Left ventricle myocardium inferior (tissue), 1 donor: ENCODE measurements at regions not wholly inside any gene's neighbourhood (a gene's known extent, or its start where the extent isn't known, plus 50 kb on each side); places are given as distances from the start of the nearest gene placed in this dataset.

Experiments
- DNase-seq: peaks from one replicate; pipeline ENCODE4 v3.0.0-alpha.2; 2020
- H3K27ac ChIP-seq: fragments of 200-600 bp; replicated peaks from 2 replicates; pipeline ENCODE4 v1.8.0; 2021
- H3K27me3 ChIP-seq: fragments of 200-600 bp; 2 replicates; pipeline ENCODE4 v1.8.0; 2021; ENCODE audit warnings: low read depth
- H3K36me3 ChIP-seq: fragments of 200-600 bp; 2 replicates; pipeline ENCODE4 v1.8.0; 2021
- H3K4me1 ChIP-seq: fragments of 200-600 bp; 2 replicates; pipeline ENCODE4 v1.8.0; 2021
- H3K4me3 ChIP-seq: fragments of 200-600 bp; 2 replicates; pipeline ENCODE4 v1.8.0; 2021; ENCODE audit warnings: mild to moderate bottlenecking, moderate library complexity
- H3K9me3 ChIP-seq: fragments of 200-600 bp; replicated peaks from 2 replicates; pipeline ENCODE4 v1.8.0; 2021
- CTCF ChIP-seq: fragments of 200-600 bp; IDR thresholded peaks from 2 replicates; pipeline ENCODE4 v1.8.0; 2021; ENCODE audit warnings: antibody characterized with exemption, mild to moderate bottlenecking, borderline replicate concordance
- intact Hi-C: fragments of 100-400 bp; cut with micrococcal nuclease; formaldehyde crosslinking; loops from one replicate; pipeline ENCODE4 v1.11.0; 2022
- donor health status: DM: no; HTN: yes; CAD: no; lungs with severe emphysema.

- no peak for TF ChIP-seq CTCF
- no peak for DNase-seq
- Histone ChIP-seq H3K36me3 (no peaks in the 10 kb centered on the region), H3K9me3 (no peaks in the 10 kb centered on the region), H3K4me3 (no peak overlapping the region), H3K27me3 (no peaks in the 10 kb centered on the region), H3K27ac (no peak overlapping the region), H3K4me1 (no peaks in the 10 kb centered on the region)
- intact Hi-C loops = no loop called here
Measured at GRCh38 chr2:146450131-146450530, 1394.7 kb upstream of the ACVR2A start.

- no peak overlapping the region for H3K4me3 ChIP-seq
- H3K4me1 ChIP-seq = no peaks in the 10 kb centered on the region
- H3K9me3 ChIP-seq = no peaks in the 10 kb centered on the region
- DNase-seq = no peak
- H3K27ac ChIP-seq = no peak overlapping the region
- intact Hi-C loops = no loop called here
- H3K36me3 ChIP-seq = no peaks in the 10 kb centered on the region
- TF ChIP-seq CTCF = no peak
- no peaks in the 10 kb centered on the region for H3K27me3 ChIP-seq
Measured at GRCh38 chr2:146444987-146445386, 1399.8 kb upstream of the ACVR2A start.

DNA sequence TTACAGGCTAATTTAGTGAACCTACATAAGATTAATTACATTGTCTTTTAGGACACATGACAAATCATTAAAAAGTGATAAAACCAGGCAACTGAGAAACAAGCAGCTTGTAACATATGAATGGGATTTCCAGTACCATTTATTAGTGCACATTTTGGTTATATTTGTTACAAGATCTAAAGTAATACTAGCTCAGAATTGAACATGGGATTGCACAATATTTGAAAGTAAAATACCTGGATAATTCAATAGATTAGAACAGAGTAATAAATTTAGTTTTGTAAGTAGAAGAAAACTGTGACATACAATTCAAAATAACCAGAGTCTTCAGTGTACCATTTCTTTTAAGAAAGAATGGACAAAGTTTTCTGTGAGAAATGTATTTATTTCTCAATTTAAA, 1400.7 kb upstream of the ACVR2A start:
- no peak overlapping the region for H3K27ac ChIP-seq
- H3K4me3 ChIP-seq = no peak overlapping the region
- intact Hi-C loops = no loop called here
- H3K4me1 ChIP-seq = no peaks in the 10 kb centered on the region
- no peaks in the 10 kb centered on the region for H3K27me3 ChIP-seq
- DNase-seq = no peak
- no peaks in the 10 kb centered on the region for H3K9me3 ChIP-seq
- no peaks in the 10 kb centered on the region for H3K36me3 ChIP-seq
- TF ChIP-seq CTCF = no peak

GRCh38 chr2:146438246-146438645, 1406.6 kb upstream of the ACVR2A start:
- H3K27ac ChIP-seq = no peak overlapping the region
- H3K27me3 ChIP-seq = no peaks in the 10 kb centered on the region
- no peak for DNase-seq
- intact Hi-C loops = no loop called here
- TF ChIP-seq CTCF = no peak
- H3K36me3 ChIP-seq = no peaks in the 10 kb centered on the region
- no peaks in the 10 kb centered on the region for H3K9me3 ChIP-seq
- H3K4me3 ChIP-seq = no peak overlapping the region
- no peaks in the 10 kb centered on the region for H3K4me1 ChIP-seq

GRCh38 chr2:146437712-146438111, 1407.1 kb upstream of the ACVR2A start:
- DNase-seq = no peak
- no peak for TF ChIP-seq CTCF
- H3K4me3 ChIP-seq = no peak overlapping the region
- no peaks in the 10 kb centered on the region for H3K27me3 ChIP-seq
- intact Hi-C loops = no loop called here
- no peaks in the 10 kb centered on the region for H3K4me1 ChIP-seq
- no peak overlapping the region for H3K27ac ChIP-seq
- H3K36me3 ChIP-seq = no peaks in the 10 kb centered on the region
- no peaks in the 10 kb centered on the region for H3K9me3 ChIP-seq
